GM21528 (cell line): ENCODE measurements at regions not wholly inside any gene's neighbourhood (a gene's known extent, or its start where the extent isn't known, plus 50 kb on each side); places are given as distances from the start of the nearest gene placed in this dataset.

ENCODE experiments used
- ATAC-seq: cut with Tn5 transposase; IDR thresholded peaks from one replicate; pipeline ENCODE4 v1.9.1; 2021; ENCODE audit warnings: mild to moderate bottlenecking, moderate library complexity; ENCODE audit not compliant: unreplicated experiment, low FRiP score

DNA sequence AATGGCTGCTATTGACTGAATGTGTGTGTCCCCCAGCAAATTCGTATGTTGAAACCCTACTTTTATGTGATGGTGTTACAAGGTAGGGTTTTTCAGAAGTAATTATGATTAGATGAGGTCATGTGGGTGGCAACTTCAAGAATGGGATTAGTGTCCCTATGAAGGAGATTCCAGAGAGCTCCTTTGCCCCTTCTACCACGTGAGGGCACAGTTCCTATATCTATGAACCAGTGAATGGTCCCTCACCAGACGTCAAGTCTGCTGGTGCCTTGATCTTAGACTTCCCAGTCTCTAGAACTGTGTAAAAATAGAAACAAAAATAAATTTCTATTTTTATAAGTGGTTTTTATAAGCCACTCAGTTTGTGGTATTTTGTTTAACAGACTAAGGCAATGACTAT is 1137.6 kb upstream of the IGFBP7 start:
- ATAC-seq = no peak

DNA sequence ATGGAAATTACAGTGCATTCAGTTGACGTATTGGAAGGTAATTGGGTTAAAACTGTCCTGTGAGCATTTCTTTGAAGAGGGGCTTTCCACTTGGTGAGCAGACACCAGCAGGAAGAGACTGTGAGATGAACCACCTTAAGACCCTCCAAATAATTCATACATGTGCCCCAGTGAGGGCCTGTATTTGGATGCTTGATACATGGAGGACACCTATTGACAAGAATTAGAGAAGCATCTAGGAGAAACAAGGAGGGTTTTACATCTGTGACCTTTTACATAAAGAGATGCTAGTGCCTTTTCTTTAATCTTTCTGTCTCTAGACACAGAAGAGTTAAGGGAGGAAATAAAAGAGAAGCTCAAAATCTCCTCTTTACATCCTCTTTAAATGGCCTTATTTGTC is 1115.3 kb upstream of the IGFBP7 start:
- no peak for ATAC-seq

DNA sequence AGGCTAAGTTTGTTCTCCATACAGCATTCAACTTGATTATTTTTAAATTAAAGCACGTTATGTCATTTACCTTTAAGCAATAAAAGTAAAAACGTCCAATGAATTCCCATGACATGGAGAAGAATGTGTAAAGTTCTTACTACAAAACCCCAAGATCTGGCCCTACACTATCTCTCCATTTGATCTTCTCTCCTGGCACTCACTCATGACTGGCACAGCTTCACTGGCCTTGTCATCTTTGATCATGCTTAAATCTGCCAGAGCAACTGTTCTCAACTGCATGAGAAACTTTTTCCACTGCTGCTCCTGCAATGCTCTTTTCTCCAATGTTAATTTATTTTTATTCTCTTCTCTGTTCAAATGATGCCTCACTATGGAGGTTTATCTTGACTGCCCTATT is 1109.0 kb upstream of the IGFBP7 start:
- no peak for ATAC-seq

GRCh38 chr4:58216461-58216860 is 1106.3 kb upstream of the IGFBP7 start:
- ATAC-seq = no peak

GRCh38 chr4:58214376-58214775 is 1104.2 kb upstream of the IGFBP7 start:
- ATAC-seq = no peak

DNA sequence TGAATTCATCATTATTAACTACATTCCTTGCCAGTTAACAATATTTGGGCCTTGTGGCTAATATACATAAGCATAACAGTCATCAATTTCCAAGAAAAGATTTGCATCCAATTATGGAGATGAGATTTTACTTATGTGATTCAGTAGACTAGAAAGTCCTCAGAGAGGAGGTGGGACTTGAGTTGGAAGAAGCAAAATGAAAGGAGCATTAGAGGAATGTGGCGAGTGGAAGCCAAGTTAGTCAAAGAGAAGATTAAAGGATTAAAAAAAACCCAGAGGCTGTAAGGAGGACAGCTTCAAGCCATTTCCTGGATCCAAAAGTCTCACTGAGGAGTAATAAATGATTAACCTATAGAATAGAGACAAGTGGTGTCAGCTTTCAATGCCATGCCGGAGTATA is 1099.4 kb upstream of the IGFBP7 start:
- no peak for ATAC-seq

- ATAC-seq = no peak
Observed at GRCh38 chr4:58209001-58209400, 1098.8 kb upstream of the IGFBP7 start.

DNA sequence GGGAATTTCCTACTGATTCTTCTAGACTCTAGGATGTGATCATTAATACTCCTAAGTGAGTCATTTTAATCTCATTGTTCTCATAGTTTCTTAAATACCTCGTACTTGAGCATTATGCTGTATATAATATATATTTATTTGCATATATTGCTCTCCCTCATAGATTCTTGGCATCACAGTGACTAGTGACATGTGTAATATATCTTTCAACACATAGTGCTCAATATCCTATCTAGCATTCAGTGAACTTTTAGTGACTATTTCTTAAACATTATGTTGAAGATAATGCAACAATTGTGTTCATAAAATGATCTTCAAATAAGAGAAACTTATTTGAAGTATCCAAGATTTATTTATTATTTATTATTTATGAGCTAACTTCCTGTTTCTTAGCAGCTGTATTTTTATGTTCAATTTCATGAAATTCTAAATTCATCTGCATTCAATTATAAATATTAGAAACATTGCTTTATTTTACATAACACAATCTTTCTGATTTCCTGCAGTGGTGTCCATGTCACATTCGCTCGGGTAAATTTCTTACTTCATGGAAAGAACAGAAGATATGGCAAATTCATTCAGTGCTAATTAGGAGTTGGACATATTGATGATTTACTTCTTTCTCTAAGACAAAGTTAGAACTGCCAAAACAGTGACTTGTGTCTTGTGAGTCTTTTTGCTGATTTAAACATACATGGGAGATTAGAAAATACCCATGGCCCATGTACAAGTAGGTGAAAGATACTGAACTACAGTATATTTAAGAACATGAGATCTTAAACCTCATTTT is 1095.5 kb upstream of the IGFBP7 start:
- no peak for ATAC-seq

DNA sequence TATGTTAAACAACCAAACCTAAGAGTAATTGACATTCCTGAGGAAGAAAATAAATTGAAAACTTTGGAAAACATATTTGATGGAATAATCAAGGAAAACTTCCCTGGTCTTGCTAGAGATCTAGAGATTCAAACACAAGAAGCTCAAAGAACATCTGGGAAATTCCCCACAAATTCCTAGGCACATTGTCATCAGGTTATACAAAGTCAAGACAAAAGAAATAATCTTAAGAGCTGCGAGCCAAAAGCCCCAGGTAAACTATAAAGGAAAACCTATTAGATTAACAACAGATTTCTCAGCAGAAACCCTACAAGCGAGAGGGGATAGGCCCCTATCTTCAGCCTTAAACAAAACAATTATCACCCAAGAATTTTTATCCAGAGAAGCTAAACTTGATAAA is 1082.0 kb upstream of the IGFBP7 start:
- ATAC-seq = no peak

DNA sequence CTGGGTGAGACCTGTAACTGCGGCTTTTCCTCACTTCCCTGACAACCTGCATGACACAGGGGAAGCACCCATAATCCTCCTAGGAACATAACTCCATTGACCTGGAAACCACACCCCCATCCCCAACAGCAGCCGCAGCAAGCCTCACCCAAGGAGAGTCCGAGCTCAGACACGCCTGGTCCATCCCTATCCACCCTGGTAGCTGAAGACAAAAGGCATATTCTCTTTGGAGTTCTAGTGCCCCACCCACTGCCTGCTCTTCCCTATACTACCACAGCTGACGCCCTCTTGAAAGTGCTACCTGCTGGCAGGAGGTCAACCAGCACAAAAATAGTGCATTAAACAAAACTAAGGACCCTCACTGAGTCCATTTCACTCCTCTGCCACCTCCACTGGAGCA is 1080.9 kb upstream of the IGFBP7 start:
- ATAC-seq = no peak

DNA sequence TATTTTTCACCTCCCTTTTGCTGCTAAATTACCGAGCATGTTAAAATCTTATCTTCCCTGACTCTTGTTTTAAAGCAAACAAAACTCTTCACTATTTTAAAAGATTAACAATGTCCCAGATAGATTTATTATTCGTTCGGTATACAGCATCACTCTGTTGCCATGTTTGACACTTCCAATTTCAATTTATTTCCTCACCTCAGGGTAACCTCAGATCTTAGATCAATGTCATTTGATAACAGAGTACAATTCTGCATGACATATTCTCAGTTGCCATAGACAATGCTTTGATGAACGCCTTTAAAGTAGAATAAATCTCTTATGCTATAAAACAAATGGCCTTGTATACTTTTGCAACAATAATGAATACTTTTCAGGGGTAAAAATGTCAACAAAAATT is 1078.1 kb upstream of the IGFBP7 start:
- no peak for ATAC-seq

DNA sequence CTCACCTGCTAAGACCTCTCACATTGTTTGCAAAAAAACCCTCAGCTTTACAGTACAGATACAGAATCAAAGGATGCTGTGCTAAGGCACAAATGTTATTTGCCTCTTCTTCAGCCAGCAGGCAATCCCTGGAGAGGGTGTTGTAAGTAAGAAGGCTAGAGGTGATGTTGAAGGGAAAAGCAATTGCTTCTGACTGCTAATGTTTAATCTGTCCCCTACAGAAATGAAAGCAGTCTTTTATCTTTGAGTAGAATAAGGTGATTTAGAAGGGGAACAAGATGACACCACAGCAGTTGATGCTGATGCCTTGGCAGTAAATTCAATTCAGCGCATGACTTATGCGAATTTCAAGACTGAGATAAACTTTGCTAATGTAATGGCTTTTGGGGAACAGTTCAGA is 1064.8 kb upstream of the IGFBP7 start:
- no peak for ATAC-seq

DNA sequence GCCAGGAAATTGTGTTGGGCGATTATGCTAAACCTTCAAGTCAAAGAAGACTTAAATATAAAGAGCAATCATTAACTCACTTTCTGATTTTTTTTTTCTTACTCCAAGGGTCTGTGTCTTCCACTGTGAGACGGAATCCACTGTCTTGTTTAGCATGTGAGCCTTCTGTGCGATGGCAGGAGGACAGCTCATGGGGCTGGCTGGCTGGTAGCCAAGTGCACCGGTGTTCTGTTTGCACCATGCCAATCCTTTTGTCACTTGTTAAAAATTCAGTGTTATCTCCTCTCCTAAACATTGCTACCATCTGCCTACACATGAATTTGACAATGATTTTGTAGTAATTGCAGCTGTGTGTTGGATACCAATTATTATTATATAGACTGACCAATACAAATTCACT is 1056.3 kb upstream of the IGFBP7 start:
- no peak for ATAC-seq

DNA sequence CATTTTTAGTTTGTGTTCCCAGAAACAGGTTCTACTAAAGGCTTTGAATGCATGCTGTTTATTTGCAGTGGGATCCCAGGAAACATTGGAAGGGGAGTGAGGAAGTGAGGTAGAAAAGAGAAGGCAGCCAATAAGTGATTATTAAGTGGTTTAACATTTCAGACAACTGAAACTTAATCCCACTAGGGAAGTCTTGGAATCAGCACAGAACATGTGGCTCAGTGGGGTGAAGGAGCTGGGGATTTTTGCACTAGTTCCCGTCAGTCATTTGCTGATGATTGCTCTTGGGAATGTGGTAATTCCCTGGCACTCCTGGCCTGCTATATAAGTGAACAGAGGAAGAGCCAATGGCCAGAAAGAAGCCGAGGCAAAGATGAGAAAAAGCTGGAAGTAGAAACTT is 1053.0 kb upstream of the IGFBP7 start:
- ATAC-seq = no peak

- no peak for ATAC-seq
Observed at GRCh38 chr4:58149404-58150085, 1039.4 kb upstream of the IGFBP7 start.

GRCh38 chr4:58144721-58145120 is 1034.5 kb upstream of the IGFBP7 start:
- no peak for ATAC-seq

DNA sequence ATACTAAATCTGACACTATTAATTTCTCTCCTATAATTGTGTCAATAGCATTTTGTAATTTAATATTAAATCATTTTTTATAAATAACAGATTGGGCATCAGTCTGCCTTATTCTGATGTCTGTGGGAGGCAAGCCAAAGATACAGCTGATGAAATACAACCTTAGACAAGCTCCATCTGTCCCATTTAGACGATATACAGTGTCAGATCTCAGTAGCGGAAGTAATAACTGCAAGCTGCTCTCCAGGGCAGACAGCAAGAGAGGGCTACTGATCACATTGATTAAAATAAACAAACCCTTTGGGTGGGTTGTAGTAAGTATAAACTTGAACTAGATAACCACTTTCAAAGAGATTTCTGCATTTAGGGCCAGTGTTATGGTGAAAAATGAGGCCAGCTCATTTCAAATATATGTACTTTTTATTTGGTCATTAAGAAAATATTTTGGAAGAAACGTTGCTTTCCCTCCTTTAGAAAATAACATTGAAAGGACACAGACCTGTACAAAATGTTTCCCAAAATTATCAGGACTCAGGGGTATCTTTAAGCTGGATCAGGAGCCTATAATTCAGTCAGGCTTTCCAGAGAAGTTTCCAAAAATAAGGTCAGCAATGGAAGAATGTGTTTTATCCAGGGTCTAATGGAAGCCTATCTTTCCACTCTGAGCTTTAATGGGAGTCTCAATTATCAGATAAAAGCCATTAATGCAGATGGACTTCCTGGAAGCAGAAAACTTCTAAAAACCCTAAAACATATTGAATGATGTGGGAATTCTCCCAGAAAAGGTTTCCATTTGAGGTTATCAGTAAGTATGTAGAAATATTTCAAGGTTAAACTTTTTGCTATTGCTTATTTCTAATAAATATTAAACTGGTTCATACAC is 1028.8 kb upstream of the IGFBP7 start:
- ATAC-seq = no peak

GRCh38 chr4:58136604-58137003 is 1026.4 kb upstream of the IGFBP7 start:
- ATAC-seq = no peak

GRCh38 chr4:58127680-58128079 is 1017.5 kb upstream of the IGFBP7 start:
- ATAC-seq = no peak

DNA sequence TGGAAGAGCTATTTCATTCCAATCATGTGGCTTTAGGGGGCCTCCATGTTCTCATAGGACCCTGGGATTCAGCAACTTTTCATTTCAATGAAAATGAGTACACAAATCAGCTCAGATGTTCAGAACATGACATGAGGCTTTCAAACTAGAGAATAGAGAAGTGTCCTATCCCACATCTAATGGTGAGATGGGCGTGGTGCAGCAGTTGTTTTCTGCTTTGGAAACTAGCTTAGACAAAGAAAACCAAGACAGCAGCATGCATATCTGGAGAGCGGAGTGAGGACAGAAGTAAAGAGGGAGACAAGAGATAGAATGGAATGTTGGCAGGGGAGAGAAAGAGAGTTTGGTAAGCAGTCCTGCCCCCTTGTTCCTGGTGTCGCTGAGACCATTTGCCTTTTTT is 1009.1 kb upstream of the IGFBP7 start:
- no peak for ATAC-seq

- no peak for ATAC-seq
Observed at GRCh38 chr4:58113126-58113525, 1002.9 kb upstream of the IGFBP7 start.
